H1 (cell line): ENCODE measurements at regions not wholly inside any gene's neighbourhood (a gene's known extent, or its start where the extent isn't known, plus 50 kb on each side); places are given as distances from the start of the nearest gene placed in this dataset.
A peak's percentile ranks its signal among the peaks of the same experiment; 100 is the strongest.

Experiments
- CTCF ChIA-PET: fragments of 300-600 bp; sonication (Branson Sonifier 250); formaldehyde crosslinking; loops from one replicate; lab custom pipeline; 2021; ENCODE audit not compliant: partially characterized antibody; lab: Charles Lee
- POLR2A ChIA-PET: fragments of 300-600 bp; sonication (Branson Sonifier 250); formaldehyde crosslinking; loops from one replicate; lab custom pipeline; 2021; ENCODE audit warnings: inconsistent platforms; ENCODE audit not compliant: partially characterized antibody; lab: Charles Lee
- DNase-seq, 2 experiments: peaks; one replicate each; pipeline versions ENCODE4 v3.0.0 to v3.0.0-alpha.2; 2010 to 2022; ENCODE audit warnings: low spot score in 2 of 2, low read depth in 1 of 2, mixed read lengths in 1 of 2
- FAIRE-seq: peaks from 2 replicates; lab custom pipeline; 2011; peaks lifted over from hg19 to GRCh38; lab: Jason Lieb, UNC
- H2AFZ ChIP-seq: 2 replicates; pipeline ENCODE4 v1.8.1; 2012; ENCODE audit warnings: low read length, inconsistent platforms
- H2AK5ac ChIP-seq: 2 replicates; pipeline ENCODE4 v1.6.1; 2013; ENCODE audit warnings: low read depth, low read length
- H2BK120ac ChIP-seq: replicated peaks from 2 replicates; pipeline ENCODE3; 2013; ENCODE audit warnings: low read depth, low read length, inconsistent platforms
- H2BK12ac ChIP-seq: 2 replicates; pipeline ENCODE4 v1.6.1; 2013; ENCODE audit warnings: low read depth, low read length
- H2BK15ac ChIP-seq: 2 replicates; pipeline ENCODE4 v1.6.1; 2013; ENCODE audit warnings: low read length
- H2BK20ac ChIP-seq: 2 replicates; pipeline ENCODE4 v1.6.1; 2013; ENCODE audit warnings: low read length
- H2BK5ac ChIP-seq: 2 replicates; pipeline ENCODE4 v1.6.1; 2013; ENCODE audit warnings: low read depth, low read length
- H3K14ac ChIP-seq: 2 replicates; pipeline ENCODE4 v1.6.1; 2013; ENCODE audit warnings: inconsistent platforms; ENCODE audit not compliant: insufficient read length
- H3K18ac ChIP-seq: 2 replicates; pipeline ENCODE4 v1.6.1; 2013; ENCODE audit warnings: low read length; ENCODE audit errors: extremely low read depth
- H3K23ac ChIP-seq: 2 replicates; pipeline ENCODE4 v1.6.1; 2013; ENCODE audit warnings: inconsistent platforms; ENCODE audit not compliant: insufficient read length
- H3K23me2 ChIP-seq: 2 replicates; pipeline ENCODE4 v1.6.1; 2013; ENCODE audit warnings: low read depth, low read length
- H3K27ac ChIP-seq: 2 replicates; pipeline ENCODE4 v1.6.1; 2011; ENCODE audit warnings: low read depth, low read length, inconsistent platforms
- H3K27me3 ChIP-seq, 4 experiments: replicated peaks in 1 of 4; 1 replicate in 1 of 4; 2 replicates in 3 of 4; pipeline versions ENCODE4 v1.6.1 to v1.8.1; 2011 to 2013; ENCODE audit warnings: low read length in 3 of 4, mild to moderate bottlenecking in 3 of 4, inconsistent platforms in 2 of 4, mixed read lengths in 2 of 4, moderate library complexity in 1 of 4; ENCODE audit not compliant: control insufficient read depth in 3 of 4, insufficient read depth in 3 of 4; ENCODE audit errors: extremely low read depth in 1 of 4
- H3K36me3 ChIP-seq, 4 experiments: 2 replicates each; pipeline versions ENCODE4 v1.6.1 to v1.8.1; 2011 to 2013; ENCODE audit warnings: mild to moderate bottlenecking in 4 of 4, low read length in 3 of 4, moderate library complexity in 2 of 4, control low read depth in 1 of 4, inconsistent platforms in 1 of 4; ENCODE audit not compliant: insufficient read depth in 4 of 4, control insufficient read depth in 2 of 4
- H3K4ac ChIP-seq: replicated peaks from 2 replicates; pipeline ENCODE3; 2013; ENCODE audit warnings: low read length, low read depth, mixed read lengths, inconsistent platforms; ENCODE audit not compliant: insufficient read length
- H3K4me1 ChIP-seq, 4 experiments: replicated peaks in 1 of 4; 1 replicate in 1 of 4; 2 replicates in 3 of 4; pipeline versions ENCODE4 v1.6.1 to v1.8.1; 2011 to 2013; ENCODE audit warnings: low read length in 3 of 4, inconsistent platforms in 2 of 4, mixed read lengths in 1 of 4; ENCODE audit not compliant: insufficient read depth in 4 of 4, control insufficient read depth in 3 of 4
- H3K4me2 ChIP-seq, 2 experiments: 2 replicates each; pipeline versions ENCODE4 v1.6.1 to v1.8.1; 2011 to 2013; ENCODE audit warnings: low read depth in 2 of 2, low read length in 2 of 2, control low read depth in 1 of 2, inconsistent platforms in 1 of 2, mild to moderate bottlenecking in 1 of 2; ENCODE audit not compliant: insufficient read depth in 1 of 2
- H3K4me3 ChIP-seq, 4 experiments: fragments of 200-600, 300-600 bp in 1 of 4; sonication (generic), shearing (Covaris generic), sonication (Bioruptor Twin) in 1 of 4; 2 replicates each; pipeline versions ENCODE4 v1.5.1 to v1.8.1; 2011 to 2016; ENCODE audit warnings: low read length in 4 of 4, low read depth in 3 of 4, control low read depth in 2 of 4, inconsistent platforms in 2 of 4, mild to moderate bottlenecking in 2 of 4, mixed read lengths in 1 of 4, moderate library complexity in 1 of 4; ENCODE audit not compliant: insufficient read depth in 2 of 4; ENCODE audit errors: extremely low read depth in 1 of 4
- H3K56ac ChIP-seq: replicated peaks from 2 replicates; pipeline ENCODE3; 2013; ENCODE audit warnings: low read depth, mild to moderate bottlenecking, mixed read lengths, low read length, inconsistent platforms; ENCODE audit not compliant: insufficient read length
- H3K79me1 ChIP-seq: 2 replicates; pipeline ENCODE4 v1.6.1; 2013; ENCODE audit warnings: low read depth, low read length, control low read depth
- H3K79me2 ChIP-seq, 2 experiments: 2 replicates each; pipeline versions ENCODE4 v1.6.1 to v1.8.1; 2012 to 2013; ENCODE audit warnings: low read length in 2 of 2, mild to moderate bottlenecking in 2 of 2, inconsistent platforms in 1 of 2; ENCODE audit not compliant: insufficient read depth in 2 of 2, control insufficient read depth in 1 of 2
- H3K9ac ChIP-seq, 4 experiments: replicated peaks in 1 of 4; 1 replicate in 1 of 4; 2 replicates in 3 of 4; pipeline versions ENCODE4 v1.6.1 to v1.8.1; 2011 to 2013; ENCODE audit warnings: low read depth in 3 of 4, low read length in 3 of 4, control low read depth in 2 of 4, mild to moderate bottlenecking in 2 of 4, moderate library complexity in 2 of 4, inconsistent platforms in 1 of 4; ENCODE audit errors: extremely low read depth in 1 of 4
- H3K9me3 ChIP-seq, 2 experiments: 2 replicates each; pipeline versions ENCODE4 v1.6.1 to v1.8.1; 2012 to 2013; ENCODE audit warnings: mild to moderate bottlenecking in 2 of 2, moderate library complexity in 2 of 2, control low read depth in 1 of 2, inconsistent platforms in 1 of 2, low read depth in 1 of 2, low read length in 1 of 2, mixed read lengths in 1 of 2; ENCODE audit not compliant: insufficient read depth in 2 of 2
- H4K20me1 ChIP-seq, 2 experiments: replicated peaks in 1 of 2; 2 replicates each; pipeline versions ENCODE3 to v1.8.1; 2011 to 2013; ENCODE audit warnings: inconsistent platforms in 2 of 2, low read length in 2 of 2, mild to moderate bottlenecking in 1 of 2; ENCODE audit not compliant: insufficient read depth in 2 of 2, control insufficient read depth in 1 of 2
- H4K5ac ChIP-seq: 2 replicates; pipeline ENCODE4 v1.6.1; 2013; ENCODE audit warnings: low read length, low read depth, mixed read lengths, inconsistent platforms; ENCODE audit not compliant: insufficient read length
- H4K8ac ChIP-seq: 2 replicates; pipeline ENCODE4 v1.8.0; 2013; ENCODE audit warnings: mild to moderate bottlenecking, moderate library complexity, low read length, inconsistent platforms; ENCODE audit not compliant: insufficient read depth; ENCODE audit errors: extremely low read depth
- H4K91ac ChIP-seq: replicated peaks from 2 replicates; pipeline ENCODE3; 2013; ENCODE audit warnings: low read length, mixed read lengths, inconsistent platforms; ENCODE audit not compliant: insufficient read length
- E2F6 ChIP-seq: IDR thresholded peaks from 2 replicates; pipeline ENCODE4 v1.6.1; 2012; ENCODE audit warnings: inconsistent platforms
- RAD21 ChIP-seq, 2 experiments: IDR thresholded peaks in 1 of 2; conservative IDR thresholded peaks in 1 of 2; 2 replicates each; pipeline ENCODE4 v1.6.1; 2011; ENCODE audit warnings: low read depth in 2 of 2, low read length in 2 of 2, improper control_type of control experiment in 1 of 2, inconsistent platforms in 1 of 2, mild to moderate bottlenecking in 1 of 2, moderate library complexity in 1 of 2
- TF ChIP-seq, protein P1 (sequence below), 3 experiments: IDR thresholded peaks; 1 replicate in 2 of 3; 2 replicates in 1 of 3; pipeline versions ENCODE4 v1.5.1 to v1.6.1; 2011; ENCODE audit warnings: low read length in 3 of 3, mild to moderate bottlenecking in 3 of 3, inconsistent platforms in 2 of 3, low read depth in 1 of 3, moderate library complexity in 1 of 3; ENCODE audit not compliant: insufficient read depth in 1 of 3; ENCODE audit errors: control extremely low read depth in 1 of 3

DNA sequence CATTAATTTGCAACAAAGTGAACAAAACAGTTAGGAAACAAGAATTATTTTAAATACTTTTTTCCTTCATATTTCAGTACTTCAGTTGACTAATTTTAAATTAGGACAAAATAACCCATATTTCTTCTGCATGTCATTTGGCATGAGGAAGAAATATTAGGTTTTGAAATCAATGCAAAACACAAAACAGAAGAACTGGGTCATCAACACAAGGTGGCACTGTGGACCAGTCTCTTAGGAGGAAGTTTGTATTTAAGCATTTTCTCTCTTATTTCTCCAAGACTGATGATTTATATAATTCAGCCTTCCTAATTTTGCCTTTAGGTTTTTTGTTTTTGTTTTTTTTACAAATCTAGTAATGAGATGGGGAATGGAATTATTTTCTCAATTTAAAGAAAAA lies 352.8 kb upstream of the KCNH7 start:
- H3K4ac ChIP-seq = no peak overlapping the region
- no peak overlapping the region for H3K18ac ChIP-seq
- H3K9ac ChIP-seq = no peak overlapping the region
- no peak overlapping the region for H4K8ac ChIP-seq
- no peak overlapping the region for H2AK5ac ChIP-seq
- ChIA-PET CTCF (interaction anchor here (0.7 to 2.8 kb wide), 15 partner anchors 9 to 1360 kb away, joined by 3 to 23 read pairs (median 3); no protein-coding TSS in a partner anchor), POLR2A (no interaction called here)
- H2BK120ac ChIP-seq = no peak overlapping the region
- H3K23ac ChIP-seq = no peak overlapping the region
- H4K5ac ChIP-seq = no peak overlapping the region
- no peak overlapping the region for H4K91ac ChIP-seq
- H3K9me3 ChIP-seq = no peaks in the 10 kb centered on the region
- H3K4me1 ChIP-seq = peaks cover 0 to 2% (median 0%) of the 10 kb centered on the region in 4 experiments; a peak in 3 of 7 replicates
- no peak overlapping the region for H3K14ac ChIP-seq
- TF ChIP-seq, protein P1, sequence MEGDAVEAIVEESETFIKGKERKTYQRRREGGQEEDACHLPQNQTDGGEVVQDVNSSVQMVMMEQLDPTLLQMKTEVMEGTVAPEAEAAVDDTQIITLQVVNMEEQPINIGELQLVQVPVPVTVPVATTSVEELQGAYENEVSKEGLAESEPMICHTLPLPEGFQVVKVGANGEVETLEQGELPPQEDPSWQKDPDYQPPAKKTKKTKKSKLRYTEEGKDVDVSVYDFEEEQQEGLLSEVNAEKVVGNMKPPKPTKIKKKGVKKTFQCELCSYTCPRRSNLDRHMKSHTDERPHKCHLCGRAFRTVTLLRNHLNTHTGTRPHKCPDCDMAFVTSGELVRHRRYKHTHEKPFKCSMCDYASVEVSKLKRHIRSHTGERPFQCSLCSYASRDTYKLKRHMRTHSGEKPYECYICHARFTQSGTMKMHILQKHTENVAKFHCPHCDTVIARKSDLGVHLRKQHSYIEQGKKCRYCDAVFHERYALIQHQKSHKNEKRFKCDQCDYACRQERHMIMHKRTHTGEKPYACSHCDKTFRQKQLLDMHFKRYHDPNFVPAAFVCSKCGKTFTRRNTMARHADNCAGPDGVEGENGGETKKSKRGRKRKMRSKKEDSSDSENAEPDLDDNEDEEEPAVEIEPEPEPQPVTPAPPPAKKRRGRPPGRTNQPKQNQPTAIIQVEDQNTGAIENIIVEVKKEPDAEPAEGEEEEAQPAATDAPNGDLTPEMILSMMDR (IDR thresholded peaks at IDR 0.05; ENCODE audit: control extremely low read depth in 1 of 3, insufficient read depth in 1 of 3, low read depth in 1 of 3, low read length in 3 of 3) = peak in 2 of 3 experiments; percentile 51 to 56; a peak in 2 of 4 replicates
- TF ChIP-seq E2F6 = no peak
- TF ChIP-seq RAD21 (IDR thresholded peaks at IDR 0.05 in 1 of 2, conservative IDR thresholded peaks at IDR 0.05 in 1 of 2; ENCODE audit: low read depth in 2 of 2, low read length in 2 of 2) = peak; percentile 81 to 83
- TF ChIP-seq, all 59 proteins: peak for 2
- no peak for DNase-seq
- no peaks in the 10 kb centered on the region for H3K23me2 ChIP-seq
- H4K20me1 ChIP-seq = no peaks in the 10 kb centered on the region
- no peaks in the 10 kb centered on the region for H3K36me3 ChIP-seq
- H2AFZ ChIP-seq = no peak overlapping the region
- H3K79me1 ChIP-seq = no peaks in the 10 kb centered on the region
- peak; percentile 48 for FAIRE-seq
- H3K4me3 ChIP-seq = no peak overlapping the region
- H3K79me2 ChIP-seq = no peaks in the 10 kb centered on the region
- H2BK12ac ChIP-seq = no peak overlapping the region
- H3K56ac ChIP-seq = no peak overlapping the region
- no peak overlapping the region for H2BK15ac ChIP-seq
- H2BK5ac ChIP-seq = no peak overlapping the region
- no peaks in the 10 kb centered on the region for H3K27me3 ChIP-seq
- H3K4me2 ChIP-seq = no peak overlapping the region
- H2BK20ac ChIP-seq = no peak overlapping the region
- H3K27ac ChIP-seq = no peak overlapping the region
